ENCODE measurements at regions not wholly inside any gene's neighbourhood (a gene's known extent, or its start where the extent isn't known, plus 50 kb on each side); places are given as distances from the start of the nearest gene placed in this dataset.
"Not testable (repeated sequence)": the region's sequence is repeated elsewhere in the genome, so short reads cannot be mapped to it uniquely, and the experiment has no call there.

GRCh38 chr13:90577726-90578125, 769.8 kb upstream of the MIR17HG start:
- DNase-seq, result no peak

GRCh38 chr13:90585392-90585791, 762.1 kb upstream of the MIR17HG start:
- no peak for DNase-seq

- no peak for DNase-seq
These were observed 756.1 kb upstream of the MIR17HG start for GRCh38 chr13:90591260-90591926.

- DNase-seq, result no peak
These were observed 755.6 kb upstream of the MIR17HG start for GRCh38 chr13:90591927-90592268.

- no peak for DNase-seq
These were observed 754.5 kb upstream of the MIR17HG start for GRCh38 chr13:90592943-90593342.

- DNase-seq, result no peak
These were observed 752.8 kb upstream of the MIR17HG start for GRCh38 chr13:90594681-90595080.

GRCh38 chr13:90605664-90606063, 741.8 kb upstream of the MIR17HG start:
- no peak for DNase-seq

DNA sequence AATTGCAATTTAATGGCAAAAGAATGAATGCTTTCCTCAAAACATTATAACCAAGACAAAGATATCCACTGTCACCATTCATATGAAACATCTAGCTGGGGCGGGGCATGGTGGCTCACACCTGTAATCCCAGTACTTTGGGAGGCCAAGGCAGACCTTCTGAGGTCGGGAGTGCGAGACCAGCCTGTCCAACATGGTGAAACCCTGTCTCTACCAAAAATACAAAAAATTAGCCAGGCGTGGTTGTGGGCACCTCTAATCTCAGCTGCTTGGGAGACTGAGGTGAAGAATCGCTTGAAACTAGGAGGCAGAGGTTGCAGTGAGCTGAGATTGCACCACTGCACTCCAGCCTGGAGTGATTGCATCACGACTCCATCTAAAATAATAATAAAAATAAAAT, 740.6 kb upstream of the MIR17HG start:
- not testable (repeated sequence) for DNase-seq

DNA sequence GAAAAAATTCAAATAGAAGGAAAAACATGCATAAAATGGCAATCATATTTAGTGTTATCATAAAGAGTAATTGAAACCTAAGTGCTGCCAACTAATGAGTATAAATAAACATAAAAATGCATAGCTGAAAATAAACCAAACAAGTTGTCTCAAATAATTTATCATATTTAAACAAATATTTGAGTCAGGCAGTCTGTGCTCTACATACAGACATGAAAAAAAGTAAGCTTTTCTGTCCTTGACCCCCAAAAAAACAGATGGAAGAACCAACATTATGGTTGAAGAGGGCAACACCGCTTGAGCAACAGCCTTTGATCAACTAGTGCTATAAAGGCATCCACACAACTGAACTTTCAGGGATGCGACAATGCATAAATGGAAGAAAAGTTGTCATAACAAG, 735.1 kb upstream of the MIR17HG start:
- no peak for DNase-seq

DNA sequence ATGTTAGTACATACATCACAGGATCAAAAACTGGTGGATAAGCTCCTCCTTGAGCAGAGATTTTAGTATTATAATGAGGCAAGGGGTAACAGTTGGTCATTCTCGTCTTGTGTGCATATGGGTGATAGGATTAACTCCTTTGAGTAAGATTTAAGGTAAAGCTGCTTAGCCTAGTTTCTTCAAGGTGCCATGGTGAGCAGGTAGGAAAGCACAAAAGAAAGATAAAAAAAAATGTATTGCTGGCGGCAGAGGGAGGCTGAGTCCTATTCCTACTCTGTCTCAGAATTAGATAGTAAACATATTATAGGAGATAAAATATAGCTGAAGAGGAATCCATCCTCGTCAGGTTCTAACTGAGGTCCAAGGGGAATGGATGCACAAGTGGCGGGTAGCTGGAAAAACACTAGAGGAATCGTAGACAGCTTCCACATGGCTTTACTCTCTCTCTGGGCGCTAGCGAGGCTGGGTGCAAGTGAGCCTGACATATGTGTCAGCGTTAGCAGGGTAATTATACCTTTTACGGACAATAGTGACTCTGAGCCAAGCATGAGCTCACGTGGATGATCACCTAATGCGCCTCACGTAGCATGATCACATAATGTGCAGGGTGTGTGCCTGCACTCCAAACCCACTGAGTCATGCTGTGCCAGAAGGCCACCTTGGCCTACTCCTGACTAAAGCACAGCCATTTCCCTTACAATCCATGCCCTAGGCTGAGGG, 734.3 kb upstream of the MIR17HG start:
- no peak for DNase-seq

- DNase-seq, result no peak
These were observed 732.3 kb upstream of the MIR17HG start for GRCh38 chr13:90615236-90615635.

- DNase-seq, result no peak
These were observed 731.7 kb upstream of the MIR17HG start for GRCh38 chr13:90615767-90616166.

DNA sequence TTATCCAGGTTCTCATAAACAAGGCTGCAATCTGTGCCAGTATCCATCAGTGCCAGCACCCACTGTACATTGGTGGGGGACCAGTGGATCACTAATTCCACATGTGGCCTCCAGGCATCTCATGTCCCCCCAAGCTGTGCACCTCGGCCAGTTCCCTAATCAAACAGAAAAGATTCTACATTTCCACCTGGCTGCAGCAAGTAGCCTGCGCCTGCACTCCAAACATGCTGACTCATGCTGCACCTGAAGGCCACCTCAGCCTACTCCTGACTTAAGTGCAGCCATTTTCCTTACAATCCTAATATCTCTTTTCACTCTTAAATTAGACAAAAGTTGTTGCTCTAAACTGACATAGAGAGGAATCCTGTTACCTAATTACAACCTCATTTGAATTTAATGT, 729.4 kb upstream of the MIR17HG start:
- DNase-seq, result no peak

- no peak for DNase-seq
These were observed 724.9 kb upstream of the MIR17HG start for GRCh38 chr13:90622541-90622940.

DNA sequence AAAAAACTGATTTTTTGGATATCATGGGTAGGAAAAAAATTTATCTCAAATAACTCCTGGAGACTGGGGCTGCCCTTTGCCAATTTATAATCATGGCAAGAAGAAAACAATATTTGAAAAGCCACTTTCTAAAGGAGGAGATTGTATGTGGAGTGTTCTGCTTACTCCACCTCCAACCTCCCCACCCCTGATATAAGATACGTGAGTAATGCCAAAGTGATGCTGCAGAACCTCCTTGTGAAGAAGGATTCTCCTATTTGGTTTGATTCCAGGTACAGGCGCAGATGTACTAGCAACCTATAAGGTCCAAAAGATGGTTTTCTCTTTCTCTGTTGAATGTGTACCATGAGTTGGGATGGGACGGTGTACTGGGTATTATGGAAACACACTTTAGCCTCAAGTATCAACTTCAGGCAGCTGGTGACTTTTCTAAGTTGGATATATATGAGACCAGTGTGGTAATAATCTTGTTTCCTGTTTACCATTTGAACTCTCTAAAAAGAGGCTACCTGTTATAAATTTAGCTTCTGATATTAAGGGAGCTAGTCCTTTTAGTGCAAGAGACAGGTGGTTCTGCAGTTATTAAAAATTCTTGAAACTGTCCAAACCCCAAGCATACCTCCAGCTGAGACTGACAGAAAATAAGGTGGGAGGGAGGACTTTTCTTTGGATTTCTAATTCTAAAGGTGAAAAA, 724.0 kb upstream of the MIR17HG start:
- no peak for DNase-seq

DNA sequence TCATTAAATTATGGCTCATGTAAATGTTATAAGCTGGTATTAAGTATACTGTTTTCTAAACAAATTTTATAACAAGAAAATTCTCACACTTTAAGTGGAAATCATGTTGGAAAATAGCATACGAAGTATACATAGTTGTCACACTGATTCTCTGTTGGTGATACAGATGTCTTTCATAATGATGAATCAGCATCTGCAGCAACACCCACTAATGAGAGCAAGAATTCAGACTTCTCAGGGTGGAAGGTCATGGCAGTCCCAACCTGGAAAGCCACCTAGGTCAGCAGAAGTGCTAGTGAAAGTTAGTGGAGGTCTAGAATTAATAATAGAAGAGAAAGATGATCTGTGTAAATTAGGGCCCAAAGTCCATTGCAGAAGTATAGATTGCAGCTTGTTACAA, 719.7 kb upstream of the MIR17HG start:
- no peak for DNase-seq

- DNase-seq, result no peak
These were observed 719.0 kb upstream of the MIR17HG start for GRCh38 chr13:90628471-90628870.

GRCh38 chr13:90630716-90631115, 716.8 kb upstream of the MIR17HG start:
- no peak for DNase-seq

- no peak for DNase-seq
These were observed 715.3 kb upstream of the MIR17HG start for GRCh38 chr13:90632184-90632583.

GRCh38 chr13:90633849-90634248, 713.6 kb upstream of the MIR17HG start:
- no peak for DNase-seq

DNA sequence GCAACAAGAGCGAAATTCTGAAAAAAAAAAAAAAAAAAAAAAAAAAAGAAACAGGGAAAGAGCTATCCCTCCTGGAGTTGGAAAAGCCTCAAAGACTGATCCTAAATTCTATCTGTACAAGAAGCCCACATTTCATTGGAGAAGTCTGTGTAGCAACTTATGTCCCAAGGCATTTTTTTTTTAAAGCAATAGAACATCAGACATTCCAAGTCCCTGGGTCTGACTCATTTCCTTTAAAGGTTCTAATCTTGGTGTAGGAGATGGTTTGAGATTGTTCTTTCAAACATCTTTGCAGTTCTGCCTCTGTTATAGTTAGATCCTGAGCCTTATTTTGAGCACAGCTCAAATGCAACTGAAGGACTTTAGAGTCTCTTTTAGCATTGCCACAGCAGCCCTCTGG, 706.5 kb upstream of the MIR17HG start:
- no peak for DNase-seq

DNA sequence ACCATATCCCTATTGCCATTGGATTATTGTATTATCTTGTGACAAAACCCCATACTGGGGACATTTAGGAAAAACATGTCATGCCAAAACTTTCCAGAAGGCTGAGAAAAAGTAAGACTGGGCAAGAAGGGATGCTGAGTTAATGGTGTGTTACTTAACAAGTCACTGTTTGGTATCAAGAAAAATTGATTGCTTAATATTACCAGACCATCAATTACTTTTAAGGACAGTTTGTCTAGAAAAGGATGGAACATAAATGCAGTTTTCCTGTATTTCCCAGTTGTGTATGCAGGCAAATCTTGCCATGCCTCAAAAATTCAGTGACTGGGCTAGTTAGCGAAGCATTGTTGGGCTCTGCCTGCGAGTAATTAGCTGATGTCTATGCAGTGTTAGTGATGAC, 705.6 kb upstream of the MIR17HG start:
- DNase-seq, result no peak

- no peak for DNase-seq
These were observed 701.9 kb upstream of the MIR17HG start for GRCh38 chr13:90645582-90645981.

- DNase-seq, result no peak
These were observed 699.0 kb upstream of the MIR17HG start for GRCh38 chr13:90648497-90648896.

Measured in cerebellar nuclear complex (tissue), 1 donor.